ENCODE measurements at regions not wholly inside any gene's neighbourhood (a gene's known extent, or its start where the extent isn't known, plus 50 kb on each side); places are given as distances from the start of the nearest gene placed in this dataset.

GRCh38 chr5:89265511-89266179 is 382.7 kb upstream of the MEF2C start:
- WGBS: 93% methylated on average over 5 of the region's 5 CpGs
- Histone ChIP-seq H3K27ac (replicated peaks in 1 of 4) (no peak overlapping the region), H3K27me3 (no peaks in the 10 kb centered on the region), H3K36me3 (no peaks in the 10 kb centered on the region), H3K4me1 (no peaks in the 10 kb centered on the region), H3K9me3 (no peaks in the 10 kb centered on the region), H3K4me3 (no peak overlapping the region)
- DNase-seq (ENCODE audit: extremely low spot score): no peak
- intact Hi-C loops (cut with DNase I): no loop called here
- no peak for TF ChIP-seq POLR2AphosphoS5 (IDR thresholded peaks at IDR 0.05)
- TF ChIP-seq EP300 (IDR thresholded peaks at IDR 0.05): no peak
- TF ChIP-seq, protein P1, sequence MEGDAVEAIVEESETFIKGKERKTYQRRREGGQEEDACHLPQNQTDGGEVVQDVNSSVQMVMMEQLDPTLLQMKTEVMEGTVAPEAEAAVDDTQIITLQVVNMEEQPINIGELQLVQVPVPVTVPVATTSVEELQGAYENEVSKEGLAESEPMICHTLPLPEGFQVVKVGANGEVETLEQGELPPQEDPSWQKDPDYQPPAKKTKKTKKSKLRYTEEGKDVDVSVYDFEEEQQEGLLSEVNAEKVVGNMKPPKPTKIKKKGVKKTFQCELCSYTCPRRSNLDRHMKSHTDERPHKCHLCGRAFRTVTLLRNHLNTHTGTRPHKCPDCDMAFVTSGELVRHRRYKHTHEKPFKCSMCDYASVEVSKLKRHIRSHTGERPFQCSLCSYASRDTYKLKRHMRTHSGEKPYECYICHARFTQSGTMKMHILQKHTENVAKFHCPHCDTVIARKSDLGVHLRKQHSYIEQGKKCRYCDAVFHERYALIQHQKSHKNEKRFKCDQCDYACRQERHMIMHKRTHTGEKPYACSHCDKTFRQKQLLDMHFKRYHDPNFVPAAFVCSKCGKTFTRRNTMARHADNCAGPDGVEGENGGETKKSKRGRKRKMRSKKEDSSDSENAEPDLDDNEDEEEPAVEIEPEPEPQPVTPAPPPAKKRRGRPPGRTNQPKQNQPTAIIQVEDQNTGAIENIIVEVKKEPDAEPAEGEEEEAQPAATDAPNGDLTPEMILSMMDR (IDR thresholded peaks at IDR 0.05): no peak
- no peak for TF ChIP-seq POLR2A (IDR thresholded peaks at IDR 0.05; ENCODE audit: low read depth)

DNA sequence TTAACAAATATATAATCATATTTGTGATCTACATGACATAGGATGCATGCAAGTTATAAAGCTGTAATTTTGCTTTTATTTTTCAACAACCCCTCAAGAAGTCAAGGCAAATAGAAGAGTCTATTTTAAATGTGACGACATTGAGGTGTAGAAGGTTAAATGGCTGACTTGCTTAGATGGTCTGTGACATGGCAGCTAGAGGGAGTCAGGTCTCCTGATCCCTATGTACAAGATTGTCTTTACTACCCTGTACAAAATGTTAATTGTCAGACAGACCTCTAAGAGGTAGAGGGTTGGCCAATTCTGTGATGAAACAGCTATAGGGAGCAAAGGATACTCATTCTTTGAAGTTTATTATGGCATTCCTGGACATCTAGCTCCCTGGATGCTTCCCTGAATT is 380.9 kb upstream of the MEF2C start:
- no peak for DNase-seq (ENCODE audit: extremely low spot score)
- Histone ChIP-seq H3K27me3 (no peaks in the 10 kb centered on the region), H3K9me3 (no peaks in the 10 kb centered on the region), H3K27ac (replicated peaks in 1 of 4) (no peak overlapping the region), H3K36me3 (no peaks in the 10 kb centered on the region), H3K4me3 (no peak overlapping the region), H3K4me1 (no peaks in the 10 kb centered on the region)
- WGBS: 96% methylated on average over 1 of the region's 1 CpG
- intact Hi-C loops (cut with DNase I): no loop called here
- TF ChIP-seq POLR2A (IDR thresholded peaks at IDR 0.05; ENCODE audit: low read depth) (no peak), POLR2AphosphoS5 (IDR thresholded peaks at IDR 0.05) (no peak)
- TF ChIP-seq, protein P1 (IDR thresholded peaks at IDR 0.05): no peak

DNA sequence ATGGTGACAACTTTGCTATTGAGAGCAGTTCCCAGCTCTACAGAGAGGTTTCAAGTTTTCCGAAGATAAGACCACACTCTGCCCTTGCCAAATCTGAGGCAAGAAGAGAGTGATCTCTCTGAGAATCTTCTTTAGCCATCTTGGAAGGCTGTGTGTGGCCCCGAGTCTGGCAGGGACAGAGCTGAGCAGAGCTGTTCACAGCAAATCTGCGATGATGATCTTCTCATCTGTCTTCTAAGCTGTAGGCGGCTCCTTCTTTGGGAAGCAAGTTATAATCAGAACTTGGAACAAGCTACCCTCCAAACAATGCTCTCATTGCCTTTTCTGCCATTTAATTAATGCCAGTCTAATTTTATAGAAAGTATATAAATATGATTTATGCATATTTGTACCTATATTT is 379.0 kb upstream of the MEF2C start:
- Histone ChIP-seq H3K36me3 (no peaks in the 10 kb centered on the region), H3K27ac (replicated peaks in 1 of 4) (no peak overlapping the region), H3K9me3 (no peaks in the 10 kb centered on the region), H3K4me3 (no peak overlapping the region), H3K4me1 (no peaks in the 10 kb centered on the region), H3K27me3 (no peaks in the 10 kb centered on the region)
- WGBS: 87% methylated on average over 4 of the region's 4 CpGs
- intact Hi-C loops (cut with DNase I): no loop called here
- TF ChIP-seq, protein P1 (IDR thresholded peaks at IDR 0.05): no peak
- no peak for TF ChIP-seq POLR2A (IDR thresholded peaks at IDR 0.05; ENCODE audit: low read depth)
- TF ChIP-seq EP300 (IDR thresholded peaks at IDR 0.05): no peak
- no peak for TF ChIP-seq POLR2AphosphoS5 (IDR thresholded peaks at IDR 0.05)
- DNase-seq (ENCODE audit: extremely low spot score): no peak

DNA sequence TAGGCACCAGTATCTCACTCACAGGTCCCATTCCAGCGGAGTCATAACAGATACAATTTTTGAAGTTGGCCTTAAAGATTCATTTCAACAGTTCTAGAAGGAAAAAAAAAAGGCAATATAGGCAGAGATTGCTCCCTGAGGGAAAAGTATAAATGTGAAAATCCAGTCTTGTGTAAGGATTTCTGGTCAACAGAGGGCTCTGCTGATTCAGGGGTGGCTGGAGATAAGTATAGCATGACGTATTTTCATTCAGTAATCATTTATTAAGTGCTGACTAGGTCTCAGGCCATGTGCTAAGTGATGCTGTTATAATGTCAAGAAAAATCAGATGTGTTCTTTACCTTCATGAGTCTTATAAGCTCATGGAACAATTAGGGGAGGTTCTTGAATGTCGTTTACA is 377.3 kb upstream of the MEF2C start:
- intact Hi-C loops (cut with DNase I): no loop called here
- no peak for DNase-seq (ENCODE audit: extremely low spot score)
- Histone ChIP-seq H3K4me3 (no peak overlapping the region), H3K9me3 (no peaks in the 10 kb centered on the region), H3K27me3 (no peaks in the 10 kb centered on the region), H3K27ac (replicated peaks in 1 of 4) (no peak overlapping the region), H3K36me3 (no peaks in the 10 kb centered on the region), H3K4me1 (no peaks in the 10 kb centered on the region)
- 46% methylated on average over 3 of the region's 3 CpGs for WGBS
- TF ChIP-seq POLR2A (IDR thresholded peaks at IDR 0.05; ENCODE audit: low read depth) (no peak), EP300 (IDR thresholded peaks at IDR 0.05) (no peak), POLR2AphosphoS5 (IDR thresholded peaks at IDR 0.05) (no peak)
- TF ChIP-seq, protein P1 (IDR thresholded peaks at IDR 0.05): no peak

All from esophagus muscularis mucosa (tissue), 4 donors.